Neural cell (in vitro differentiated cells): ENCODE measurements at regions not wholly inside any gene's neighbourhood (a gene's known extent, or its start where the extent isn't known, plus 50 kb on each side); places are given as distances from the start of the nearest gene placed in this dataset.

Source experiments
- H2AFZ ChIP-seq: fragments of 200-600, 300-800 bp; sonication (generic), shearing (Covaris generic); 2 replicates; pipeline ENCODE4 v1.6.0; 2014; ENCODE audit warnings: low read depth, mild to moderate bottlenecking, antibody characterized with exemption, low read length, moderate library complexity
- H3F3A ChIP-seq: fragments of 200-600 bp; shearing (Covaris generic); 2 replicates; pipeline ENCODE4 v1.6.1; 2016; ENCODE audit warnings: mild to moderate bottlenecking, moderate library complexity, mixed read lengths, antibody characterized with exemption, low read length; ENCODE audit not compliant: insufficient read depth, poor library complexity, severe bottlenecking
- H3K27ac ChIP-seq: fragments of 200-600, 300-800 bp; sonication (generic), shearing (Covaris generic); 2 replicates; pipeline ENCODE4 v1.5.1; 2014; ENCODE audit warnings: mild to moderate bottlenecking, low read length, moderate library complexity
- H3K27me3 ChIP-seq: fragments of 300-800, 200-600 bp; sonication (generic), shearing (Covaris generic); 2 replicates; pipeline ENCODE4 v1.6.0; 2014; ENCODE audit warnings: mild to moderate bottlenecking, low read depth, low read length, moderate library complexity; ENCODE audit not compliant: insufficient read depth
- H3K36me3 ChIP-seq: fragments of 300-800, 200-600 bp; sonication (generic), shearing (Covaris generic); 2 replicates; pipeline ENCODE4 v1.5.1; 2014; ENCODE audit warnings: mild to moderate bottlenecking, antibody characterized with exemption, low read length, moderate library complexity; ENCODE audit not compliant: insufficient read depth
- H3K4me2 ChIP-seq: fragments of 300-800, 200-600 bp; sonication (generic), shearing (Covaris generic); 2 replicates; pipeline ENCODE4 v1.6.0; 2014; ENCODE audit warnings: mild to moderate bottlenecking, low read length
- H3K4me3 ChIP-seq: fragments of 300-800, 200-600 bp; sonication (generic), shearing (Covaris generic); 2 replicates; pipeline ENCODE4 v1.5.1; 2014; ENCODE audit warnings: mild to moderate bottlenecking, low read length, moderate library complexity
- H3K79me2 ChIP-seq: fragments of 200-600 bp; shearing (Covaris generic); replicated peaks from 2 replicates; pipeline ENCODE4 v1.6.0; 2014; ENCODE audit warnings: mild to moderate bottlenecking, low read length, moderate library complexity; ENCODE audit not compliant: insufficient read depth
- H3K9ac ChIP-seq: fragments of 300-800, 200-600 bp; sonication (generic), shearing (Covaris generic); 2 replicates; pipeline ENCODE4 v1.6.1; 2016; ENCODE audit warnings: mild to moderate bottlenecking, low read length, mixed read lengths
- H3K9me2 ChIP-seq: fragments of 200-600 bp; shearing (Covaris generic); 2 replicates; pipeline ENCODE4 v1.6.1; 2016; ENCODE audit warnings: mild to moderate bottlenecking, low read length, mixed read lengths; ENCODE audit not compliant: insufficient read depth
- H3K9me3 ChIP-seq: fragments of 200-600, 300-800 bp; sonication (generic), shearing (Covaris generic); 2 replicates; pipeline ENCODE4 v1.6.1; 2016; ENCODE audit warnings: mild to moderate bottlenecking, mixed run types, low read length, moderate library complexity, mixed read lengths
- H4K20me1 ChIP-seq: fragments of 200-600 bp; shearing (Covaris generic); 2 replicates; pipeline ENCODE4 v1.6.1; 2016; ENCODE audit warnings: mild to moderate bottlenecking, mixed run types; ENCODE audit not compliant: insufficient read depth
- CTCF ChIP-seq: fragments of 450-650 bp; IDR thresholded peaks from 2 replicates; pipeline ENCODE4 v1.5.1; 2014; ENCODE audit warnings: antibody characterized with exemption, mild to moderate bottlenecking, moderate library complexity; ENCODE audit not compliant: poor library complexity, severe bottlenecking
- EP300 ChIP-seq: fragments of 450-650 bp; conservative IDR thresholded peaks from 2 replicates; pipeline ENCODE4 v1.6.1; 2014; ENCODE audit warnings: antibody characterized with exemption, mild to moderate bottlenecking, moderate library complexity; ENCODE audit not compliant: poor library complexity, severe bottlenecking
- EZH2 ChIP-seq: fragments of 200-600, 300-800 bp; shearing (Covaris generic), sonication (generic); IDR thresholded peaks from 2 replicates; pipeline ENCODE4 v1.6.1; 2014; ENCODE audit warnings: antibody characterized with exemption, low read length, borderline replicate concordance, mild to moderate bottlenecking; ENCODE audit not compliant: insufficient read depth, poor library complexity, severe bottlenecking
- MXI1 ChIP-seq: fragments of 450-650 bp; conservative IDR thresholded peaks from 2 replicates; pipeline ENCODE4 v1.6.1; 2014; ENCODE audit warnings: antibody characterized with exemption, mild to moderate bottlenecking; ENCODE audit not compliant: poor library complexity, severe bottlenecking
- POLR2AphosphoS5 ChIP-seq: IDR thresholded peaks from 2 replicates; pipeline ENCODE4 v1.6.1; 2012
- RAD21 ChIP-seq: fragments of 450-650 bp; conservative IDR thresholded peaks from 2 replicates; pipeline ENCODE4 v1.6.1; 2014; ENCODE audit warnings: antibody characterized with exemption, mild to moderate bottlenecking, moderate library complexity
- REST ChIP-seq: IDR thresholded peaks from 2 replicates; pipeline ENCODE4 v1.6.1; 2012; ENCODE audit warnings: borderline replicate concordance
- SMC3 ChIP-seq: fragments of 450-650 bp; conservative IDR thresholded peaks from 2 replicates; pipeline ENCODE4 v1.6.1; 2014; ENCODE audit warnings: antibody characterized with exemption, mild to moderate bottlenecking, moderate library complexity; ENCODE audit not compliant: poor library complexity
- TAF1 ChIP-seq: IDR thresholded peaks from 2 replicates; pipeline ENCODE4 v1.6.1; 2012; ENCODE audit warnings: low read depth

GRCh38 chr4:4655011-4655410 lies 113.2 kb upstream of the STX18 start:
- Histone ChIP-seq H3K27ac (no peak overlapping the region), H3K36me3 (no peaks in the 10 kb centered on the region), H4K20me1 (no peaks in the 10 kb centered on the region)

More at GRCh38 chr4:4655011-4655410, 113.2 kb upstream of the STX18 start:
- Histone ChIP-seq H3K4me2 (no peak overlapping the region), H3F3A (no peaks in the 10 kb centered on the region), H3K9ac (no peak overlapping the region), H3K4me3 (no peak overlapping the region), H2AFZ (no peak overlapping the region), H3K27me3 (no peaks in the 10 kb centered on the region), H3K79me2 (no peaks in the 10 kb centered on the region), H3K9me2 (no peaks in the 10 kb centered on the region), H3K9me3 (no peaks in the 10 kb centered on the region)
- TF ChIP-seq SMC3 (no peak), EP300 (no peak), REST (no peak), TAF1 (no peak), MXI1 (no peak), RAD21 (no peak), POLR2AphosphoS5 (no peak), EZH2 (no peak), CTCF (no peak)
